Keratinocyte (primary cell): ENCODE measurements at regions not wholly inside any gene's neighbourhood (a gene's known extent, or its start where the extent isn't known, plus 50 kb on each side); places are given as distances from the start of the nearest gene placed in this dataset.

Experiments
- DNase-seq: peaks from one replicate; pipeline ENCODE4 v3.0.0-alpha.2; 2011; ENCODE audit warnings: low read depth, missing footprints, low spot score
- FAIRE-seq: peaks from 2 replicates; lab custom pipeline; 2011; peaks lifted over from hg19 to GRCh38; lab: Jason Lieb, UNC
- H2AFZ ChIP-seq: 2 replicates; pipeline ENCODE4 v1.6.0; 2012; ENCODE audit warnings: low read length, control low read depth, inconsistent platforms; ENCODE audit not compliant: control insufficient read depth
- H3K27ac ChIP-seq: 2 replicates; pipeline ENCODE4 v1.5.1; 2011; ENCODE audit warnings: low read length; ENCODE audit not compliant: control insufficient read depth, insufficient read depth
- H3K27me3 ChIP-seq: 3 replicates; pipeline ENCODE4 v1.6.0; 2011; ENCODE audit warnings: low read length; ENCODE audit not compliant: control insufficient read depth, insufficient read depth; ENCODE audit errors: extremely low read depth
- H3K36me3 ChIP-seq, 2 experiments: 2 replicates in 1 of 2; 3 replicates in 1 of 2; pipeline ENCODE4 v1.5.1; 2011; ENCODE audit warnings: low read length in 2 of 2, mild to moderate bottlenecking in 1 of 2; ENCODE audit not compliant: control insufficient read depth in 2 of 2, insufficient read depth in 2 of 2; ENCODE audit errors: extremely low read depth in 1 of 2
- H3K4me1 ChIP-seq: 3 replicates; pipeline ENCODE4 v1.5.1; 2011; ENCODE audit warnings: low read length; ENCODE audit not compliant: control insufficient read depth, insufficient read depth; ENCODE audit errors: extremely low read depth
- H3K4me2 ChIP-seq: 3 replicates; pipeline ENCODE4 v1.6.0; 2011; ENCODE audit warnings: low read depth, low read length; ENCODE audit not compliant: control insufficient read depth, insufficient read depth; ENCODE audit errors: extremely low read depth
- H3K4me3 ChIP-seq, 3 experiments: fragments of 200-600 bp in 1 of 3; sonication (generic) in 1 of 3; 2 replicates in 2 of 3; 3 replicates in 1 of 3; pipeline ENCODE4 v1.5.1; 2011 to 2016; ENCODE audit warnings: low read length in 3 of 3, mild to moderate bottlenecking in 3 of 3, control low read depth in 2 of 3, inconsistent platforms in 1 of 3, low read depth in 1 of 3, mixed read lengths in 1 of 3, mixed run types in 1 of 3, moderate library complexity in 1 of 3; ENCODE audit not compliant: control insufficient read depth in 2 of 3, insufficient read depth in 2 of 3; ENCODE audit errors: extremely low read depth in 1 of 3
- H3K79me2 ChIP-seq: 2 replicates; pipeline ENCODE4 v1.6.0; 2012; ENCODE audit warnings: low read length; ENCODE audit not compliant: control insufficient read depth, insufficient read depth
- H3K9ac ChIP-seq: 3 replicates; pipeline ENCODE4 v1.6.0; 2011; ENCODE audit warnings: low read length; ENCODE audit not compliant: control insufficient read depth, insufficient read depth; ENCODE audit errors: extremely low read depth
- H3K9me1 ChIP-seq: 3 replicates; pipeline ENCODE4 v1.6.0; 2011; ENCODE audit warnings: low read length; ENCODE audit not compliant: control insufficient read depth, insufficient read depth; ENCODE audit errors: extremely low read depth
- H3K9me3 ChIP-seq: 2 replicates; pipeline ENCODE4 v1.5.1; 2012; ENCODE audit warnings: low read depth, low read length; ENCODE audit not compliant: control insufficient read depth
- H4K20me1 ChIP-seq: 3 replicates; pipeline ENCODE4 v1.6.0; 2011; ENCODE audit warnings: low read length; ENCODE audit not compliant: control insufficient read depth, insufficient read depth; ENCODE audit errors: extremely low read depth
- EZH2 ChIP-seq: IDR thresholded peaks from one replicate; pipeline ENCODE4 v1.6.1; 2012; ENCODE audit warnings: inconsistent platforms, mild to moderate bottlenecking, low read length, moderate library complexity
- dilution Hi-C: fragments of 300-500 bp; cut with MboI; formaldehyde crosslinking; loops from one replicate; pipeline ENCODE4 v1.7.0; 2020; ENCODE audit warnings: low sequenced_read_pairs; ENCODE audit not compliant: extremely low pct_ligation_motif_present
- TF ChIP-seq, protein P1 (sequence below), 3 experiments: IDR thresholded peaks in 1 of 3; conservative IDR thresholded peaks in 1 of 3; optimal IDR thresholded peaks in 1 of 3; 2 replicates in 2 of 3; 3 replicates in 1 of 3; pipeline versions ENCODE3 to v1.5.1; 2011; ENCODE audit warnings: low read length in 3 of 3, mild to moderate bottlenecking in 3 of 3, moderate library complexity in 2 of 3, control low read depth in 1 of 3, inconsistent platforms in 1 of 3; ENCODE audit not compliant: insufficient read depth in 2 of 3; ENCODE audit errors: extremely low read depth in 1 of 3

DNA sequence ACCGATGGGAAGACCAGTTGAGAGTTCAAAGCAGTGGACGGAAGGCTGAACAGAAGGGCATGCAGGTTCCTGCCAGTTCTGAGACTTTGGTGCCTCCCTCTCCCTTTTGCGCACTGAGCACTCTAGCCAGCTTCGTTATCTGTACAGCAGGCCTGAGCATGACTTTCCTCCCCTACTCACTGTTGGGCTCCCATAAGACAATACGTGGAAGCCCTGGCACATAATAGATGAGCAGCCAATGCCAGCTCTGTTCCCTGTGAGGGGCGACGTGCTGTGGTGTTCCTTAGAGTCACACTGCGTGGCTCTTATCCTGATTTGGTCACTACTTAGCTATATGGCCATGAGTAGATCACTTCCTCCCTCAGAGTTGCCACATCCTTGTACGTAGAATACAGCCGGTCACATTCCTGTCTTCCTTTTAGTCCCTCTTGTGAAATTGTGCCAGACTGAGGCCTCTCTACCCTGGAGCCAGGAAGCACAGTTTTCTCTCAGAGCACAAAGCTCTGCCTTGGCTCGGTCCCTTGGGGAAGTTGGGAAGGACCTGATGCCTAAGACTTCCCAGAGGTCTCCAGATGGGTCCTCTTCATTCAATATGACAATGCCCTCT, 160.4 kb upstream of the MAMLD1 start:
- Histone ChIP-seq H2AFZ (peak overlapping the region; percentile 46), H3K9ac (no peak overlapping the region), H3K79me2 (no peaks in the 10 kb centered on the region), H3K9me3 (no peaks in the 10 kb centered on the region), H3K36me3 (no peaks in the 10 kb centered on the region), H3K4me3 (no peak overlapping the region), H3K4me1 (peaks cover 28% of the 10 kb centered on the region), H3K27me3 (no peaks in the 10 kb centered on the region), H4K20me1 (no peaks in the 10 kb centered on the region), H3K4me2 (no peak overlapping the region), H3K27ac (no peak overlapping the region), H3K9me1 (no peaks in the 10 kb centered on the region)
- dilution Hi-C loops, result no loop called here
- TF ChIP-seq EZH2, result no peak
- TF ChIP-seq, protein P1, sequence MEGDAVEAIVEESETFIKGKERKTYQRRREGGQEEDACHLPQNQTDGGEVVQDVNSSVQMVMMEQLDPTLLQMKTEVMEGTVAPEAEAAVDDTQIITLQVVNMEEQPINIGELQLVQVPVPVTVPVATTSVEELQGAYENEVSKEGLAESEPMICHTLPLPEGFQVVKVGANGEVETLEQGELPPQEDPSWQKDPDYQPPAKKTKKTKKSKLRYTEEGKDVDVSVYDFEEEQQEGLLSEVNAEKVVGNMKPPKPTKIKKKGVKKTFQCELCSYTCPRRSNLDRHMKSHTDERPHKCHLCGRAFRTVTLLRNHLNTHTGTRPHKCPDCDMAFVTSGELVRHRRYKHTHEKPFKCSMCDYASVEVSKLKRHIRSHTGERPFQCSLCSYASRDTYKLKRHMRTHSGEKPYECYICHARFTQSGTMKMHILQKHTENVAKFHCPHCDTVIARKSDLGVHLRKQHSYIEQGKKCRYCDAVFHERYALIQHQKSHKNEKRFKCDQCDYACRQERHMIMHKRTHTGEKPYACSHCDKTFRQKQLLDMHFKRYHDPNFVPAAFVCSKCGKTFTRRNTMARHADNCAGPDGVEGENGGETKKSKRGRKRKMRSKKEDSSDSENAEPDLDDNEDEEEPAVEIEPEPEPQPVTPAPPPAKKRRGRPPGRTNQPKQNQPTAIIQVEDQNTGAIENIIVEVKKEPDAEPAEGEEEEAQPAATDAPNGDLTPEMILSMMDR (optimal IDR thresholded peaks at IDR 0.05 in 1 of 3, IDR thresholded peaks at IDR 0.05 in 1 of 3, conservative IDR thresholded peaks at IDR 0.05 in 1 of 3; ENCODE audit: extremely low read depth in 1 of 3, insufficient read depth in 2 of 3, low read length in 3 of 3), result no peak
- FAIRE-seq (no peak), DNase-seq (no peak)

DNA sequence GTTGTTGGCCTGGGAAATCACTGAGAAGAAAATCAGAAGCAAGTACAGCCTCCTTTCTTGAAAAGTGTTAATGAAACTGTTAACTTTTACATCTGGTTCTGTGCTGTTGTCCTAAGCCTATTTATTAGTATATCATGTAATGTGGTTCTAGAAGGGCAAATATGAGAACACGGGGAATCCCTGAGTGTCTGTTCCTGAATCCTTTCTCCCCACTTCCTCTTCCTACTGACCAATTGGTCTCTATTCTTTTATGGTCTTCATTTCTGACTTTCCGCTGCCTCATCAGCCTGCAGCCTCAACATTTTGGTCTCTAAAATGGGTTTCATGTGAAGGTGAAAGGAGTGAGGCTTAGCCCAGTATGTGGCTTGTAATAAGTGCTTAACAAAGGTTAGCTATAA, 159.9 kb upstream of the MAMLD1 start:
- dilution Hi-C loops, result no loop called here

More for the DNA sequence above, 159.9 kb upstream of the MAMLD1 start:
- Histone ChIP-seq H3K4me1 (peaks cover 28% of the 10 kb centered on the region), H3K9me1 (no peaks in the 10 kb centered on the region), H4K20me1 (no peaks in the 10 kb centered on the region), H2AFZ (no peak overlapping the region), H3K36me3 (no peaks in the 10 kb centered on the region), H3K9me3 (no peaks in the 10 kb centered on the region), H3K27ac (no peak overlapping the region), H3K4me3 (no peak overlapping the region), H3K9ac (no peak overlapping the region), H3K4me2 (no peak overlapping the region), H3K79me2 (no peaks in the 10 kb centered on the region), H3K27me3 (no peaks in the 10 kb centered on the region)
- DNase-seq, result no peak
- TF ChIP-seq, protein P1 (optimal IDR thresholded peaks at IDR 0.05 in 1 of 3, IDR thresholded peaks at IDR 0.05 in 1 of 3, conservative IDR thresholded peaks at IDR 0.05 in 1 of 3; ENCODE audit: extremely low read depth in 1 of 3, insufficient read depth in 2 of 3, low read length in 3 of 3), result no peak
- TF ChIP-seq EZH2, result no peak
- FAIRE-seq, result no peak
